ENCODE measurements at regions not wholly inside any gene's neighbourhood (a gene's known extent, or its start where the extent isn't known, plus 50 kb on each side); places are given as distances from the start of the nearest gene placed in this dataset.
"Not testable (repeated sequence)": the region's sequence is repeated elsewhere in the genome, so short reads cannot be mapped to it uniquely, and the experiment has no call there.

DNA sequence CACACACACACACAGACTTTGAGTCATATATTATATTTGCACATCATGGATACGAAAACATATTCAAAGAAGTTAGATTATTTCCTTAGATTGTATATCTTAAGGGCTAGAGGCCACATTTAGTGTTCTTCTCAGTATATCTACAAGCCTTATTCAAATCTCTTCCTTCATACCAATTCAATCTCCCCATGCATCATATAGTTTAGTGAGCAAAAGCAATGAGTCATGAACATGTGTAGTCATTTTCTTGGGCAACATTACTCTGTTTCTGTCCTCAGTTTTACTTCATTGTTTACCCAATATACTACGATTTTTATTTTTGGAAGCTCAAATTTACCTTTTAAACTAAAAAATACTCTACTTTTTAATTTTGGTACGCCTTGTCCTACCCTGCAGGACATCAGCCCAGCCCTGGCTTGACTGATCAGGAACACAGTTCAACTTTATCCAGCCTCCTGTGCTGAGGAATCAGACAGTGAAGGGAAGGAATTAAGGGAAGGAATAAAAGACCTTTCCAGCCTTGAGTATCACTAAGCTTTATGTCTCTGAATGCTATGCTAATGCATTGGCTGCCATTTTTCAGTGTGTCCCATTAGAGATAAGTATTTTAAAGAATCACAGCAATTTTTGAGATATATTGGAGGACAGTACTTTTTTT lies 101.7 kb upstream of the FST start:
- in situ Hi-C loops (cut with HindIII; ENCODE audit: low sequenced_read_pairs): no loop called here
- DNase-seq (ENCODE audit: low spot score): no peak

- DNase-seq (ENCODE audit: low spot score): no peak
- in situ Hi-C loops (cut with HindIII; ENCODE audit: low sequenced_read_pairs): no loop called here
These were observed 94.1 kb upstream of the FST start for GRCh38 chr5:53386341-53386740.

DNA sequence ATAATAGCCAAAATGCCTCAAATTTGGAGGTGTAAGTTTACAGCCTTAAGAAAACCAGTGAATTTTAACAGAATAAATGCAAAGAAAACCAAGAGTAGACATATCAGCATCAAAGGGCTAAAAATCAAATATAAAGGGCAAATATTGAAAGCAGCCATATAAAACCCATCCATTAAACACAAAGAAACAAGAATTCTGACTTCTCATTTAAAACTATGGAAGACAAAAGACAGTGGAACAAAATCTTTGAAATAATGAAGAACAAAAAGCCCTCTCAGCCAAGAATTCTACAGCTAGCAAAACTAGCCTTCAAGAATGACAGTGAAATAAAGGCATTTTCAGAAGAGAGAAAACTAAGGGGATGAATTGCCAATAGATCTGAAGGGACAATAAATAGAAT lies 91.3 kb upstream of the FST start:
- no peak for DNase-seq (ENCODE audit: low spot score)
- in situ Hi-C loops (cut with HindIII; ENCODE audit: low sequenced_read_pairs): no loop called here

- in situ Hi-C loops (cut with HindIII; ENCODE audit: low sequenced_read_pairs): no loop called here
- no peak for DNase-seq (ENCODE audit: low spot score)
These were observed 88.4 kb upstream of the FST start for GRCh38 chr5:53392073-53392472.

- DNase-seq (ENCODE audit: low spot score): no peak
- in situ Hi-C loops (cut with HindIII; ENCODE audit: low sequenced_read_pairs): no loop called here
These were observed 85.6 kb upstream of the FST start for GRCh38 chr5:53394808-53395207.

DNA sequence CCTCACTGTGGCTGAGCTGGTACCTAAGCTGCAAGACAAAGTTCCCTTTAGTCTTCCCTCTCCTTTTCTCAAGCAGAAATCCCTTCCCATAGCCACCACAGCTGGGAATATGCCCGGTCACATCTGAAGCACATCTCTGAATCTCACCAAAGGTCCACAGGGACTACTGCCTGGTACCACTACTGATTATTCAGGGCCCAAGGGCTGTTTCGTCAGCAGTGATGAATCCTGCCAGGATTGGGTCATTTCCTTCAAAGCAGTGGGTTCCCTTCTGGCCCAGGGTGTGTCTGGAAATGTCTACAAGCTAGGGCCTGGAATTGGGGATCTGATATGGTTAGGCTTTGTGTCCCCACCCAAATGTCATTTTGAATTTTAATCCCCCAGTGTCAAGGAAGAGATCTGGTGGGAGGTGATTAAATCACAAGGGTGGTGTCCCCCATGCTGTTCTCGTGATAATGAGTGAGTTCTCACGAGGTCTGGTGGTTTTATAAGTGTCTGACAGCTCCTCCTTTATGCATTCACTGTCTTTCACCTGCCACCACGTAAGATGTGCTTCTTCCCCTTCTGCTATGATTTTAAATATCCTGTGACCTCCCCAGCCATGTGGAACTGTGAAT lies 83.2 kb upstream of the FST start:
- no peak for DNase-seq (ENCODE audit: low spot score)
- in situ Hi-C loops (cut with HindIII; ENCODE audit: low sequenced_read_pairs): no loop called here

DNA sequence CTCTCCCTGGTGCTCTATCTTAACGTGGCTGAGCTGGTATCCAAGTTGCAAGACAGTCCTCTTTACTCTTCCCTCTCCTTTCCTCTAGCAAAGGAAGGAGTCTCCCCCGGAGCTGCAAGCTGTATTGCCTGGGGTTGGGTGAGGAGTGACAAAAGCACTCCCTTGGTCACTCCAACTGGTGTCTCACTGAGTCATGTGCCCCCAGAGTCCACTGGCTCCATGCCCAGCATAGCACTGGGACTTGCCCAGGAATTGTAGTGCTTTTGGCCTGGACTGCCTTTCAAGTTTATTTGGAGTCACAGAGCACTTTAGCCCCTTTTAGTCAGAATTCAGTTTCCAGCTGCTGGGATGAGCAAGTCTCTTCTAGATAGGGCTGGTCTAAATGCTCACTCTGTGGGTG lies 82.6 kb upstream of the FST start:
- in situ Hi-C loops (cut with HindIII; ENCODE audit: low sequenced_read_pairs): no loop called here
- DNase-seq (ENCODE audit: low spot score): no peak

DNA sequence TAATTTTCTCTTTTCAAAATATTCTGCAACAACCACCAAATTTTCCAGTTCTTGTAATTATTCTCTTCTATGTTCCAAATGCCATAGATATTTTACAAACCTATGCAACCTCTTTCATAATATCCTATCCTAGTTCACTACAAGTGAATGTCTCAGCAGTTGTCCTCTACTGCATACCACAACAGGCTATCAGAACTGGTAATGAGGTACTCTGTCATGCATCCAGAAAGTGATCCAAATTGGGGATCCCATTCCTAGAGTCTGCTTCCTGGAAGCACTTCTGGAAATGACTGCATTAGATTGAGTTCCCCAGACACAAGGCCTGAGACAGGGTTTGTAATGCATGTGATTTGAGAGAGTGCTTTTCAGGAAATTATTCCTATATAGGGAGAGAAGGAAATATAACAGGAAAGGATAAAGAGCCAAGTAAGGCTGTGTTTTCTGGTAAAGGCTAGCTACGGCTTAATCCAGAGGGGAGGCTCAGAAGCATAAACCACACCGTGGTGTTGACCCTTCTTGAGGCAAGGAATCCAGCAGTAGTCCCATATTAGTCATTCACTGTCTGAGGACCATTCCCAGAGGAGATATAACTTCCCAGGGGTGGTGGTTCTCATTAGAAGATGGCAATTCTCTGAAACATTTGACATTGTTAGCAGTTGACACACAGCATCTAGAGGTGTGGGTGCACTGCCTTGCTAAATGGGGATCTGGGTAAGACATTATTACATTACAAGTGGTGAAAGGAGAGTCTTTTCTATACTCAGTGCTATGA lies 80.3 kb upstream of the FST start:
- in situ Hi-C loops (cut with HindIII; ENCODE audit: low sequenced_read_pairs): no loop called here
- no peak for DNase-seq (ENCODE audit: low spot score)

GRCh38 chr5:53403291-53403690 lies 77.1 kb upstream of the FST start:
- in situ Hi-C loops (cut with HindIII; ENCODE audit: low sequenced_read_pairs): no loop called here
- DNase-seq (ENCODE audit: low spot score): no peak

DNA sequence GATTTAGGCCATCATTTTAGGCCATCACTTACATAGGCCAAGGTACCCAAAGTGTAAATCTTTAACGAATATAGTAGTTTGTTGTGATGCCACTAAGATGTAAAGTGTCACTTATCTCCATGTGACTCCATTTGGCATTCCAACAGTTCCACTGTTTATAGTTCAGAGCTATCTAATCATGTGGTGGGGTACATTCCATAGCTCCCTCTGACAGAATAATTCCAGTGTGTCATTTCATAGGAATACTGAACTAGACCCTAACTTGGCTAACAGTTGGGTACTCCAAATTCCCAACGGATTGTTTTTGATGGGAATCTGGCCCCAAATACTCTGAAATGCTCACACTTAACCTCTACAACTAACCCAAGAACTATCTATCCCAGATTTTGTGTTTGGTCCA lies 76.7 kb upstream of the FST start:
- in situ Hi-C loops (cut with HindIII; ENCODE audit: low sequenced_read_pairs): no loop called here
- no peak for DNase-seq (ENCODE audit: low spot score)

GRCh38 chr5:53405396-53405795 lies 75.0 kb upstream of the FST start:
- no peak for DNase-seq (ENCODE audit: low spot score)
- in situ Hi-C loops (cut with HindIII; ENCODE audit: low sequenced_read_pairs): no loop called here

DNA sequence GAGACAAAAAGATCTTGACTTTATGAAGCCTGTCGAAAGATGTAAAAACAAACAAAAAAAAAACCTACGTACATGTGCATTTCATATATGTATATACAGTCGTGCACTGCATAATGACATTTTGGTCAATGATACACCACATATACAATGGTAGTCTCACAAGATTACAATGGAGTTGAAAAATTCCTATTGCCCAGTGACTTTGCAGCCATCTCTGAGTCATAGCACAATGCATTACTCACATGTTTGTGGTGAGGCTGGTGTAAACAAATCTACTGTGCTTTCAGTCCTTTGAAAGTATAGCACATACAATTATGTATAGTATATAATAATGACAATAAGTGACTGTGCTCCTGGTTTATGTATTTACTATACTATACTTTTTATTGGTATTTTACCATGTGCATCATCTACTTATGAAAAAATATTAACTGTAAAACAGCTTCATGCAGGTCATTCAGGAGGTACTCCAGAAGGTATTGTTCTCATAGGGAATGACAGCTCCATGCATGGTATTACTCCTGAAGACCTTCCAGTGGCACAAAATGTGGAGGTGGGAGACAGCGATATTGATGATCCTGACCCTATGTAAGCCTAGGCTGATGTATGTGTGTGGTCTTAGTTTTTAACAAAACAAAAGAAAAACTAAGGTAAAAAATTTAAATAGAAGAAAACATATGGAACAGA lies 73.7 kb upstream of the FST start:
- DNase-seq (ENCODE audit: low spot score): no peak
- in situ Hi-C loops (cut with HindIII; ENCODE audit: low sequenced_read_pairs): no loop called here

DNA sequence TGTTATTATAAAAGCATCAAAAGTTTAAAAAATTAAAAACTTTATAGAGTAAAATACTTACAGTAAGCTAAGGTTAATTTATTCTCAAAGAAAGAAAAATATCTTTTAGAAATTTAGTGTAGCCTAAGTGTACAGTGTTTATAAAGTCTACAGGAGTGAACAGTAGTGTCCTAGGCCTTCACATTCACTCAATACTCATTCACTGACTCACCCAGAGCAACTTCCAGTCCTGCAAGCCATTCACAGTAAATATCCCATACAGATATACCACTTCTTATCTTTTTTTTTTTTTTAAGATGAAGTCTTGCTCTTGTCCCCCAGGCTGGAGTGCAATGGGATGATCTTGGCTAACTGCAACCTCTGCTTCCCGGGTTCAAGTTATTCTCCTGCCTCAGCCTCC lies 73.1 kb upstream of the FST start:
- in situ Hi-C loops (cut with HindIII; ENCODE audit: low sequenced_read_pairs): no loop called here
- DNase-seq (ENCODE audit: low spot score): no peak

DNA sequence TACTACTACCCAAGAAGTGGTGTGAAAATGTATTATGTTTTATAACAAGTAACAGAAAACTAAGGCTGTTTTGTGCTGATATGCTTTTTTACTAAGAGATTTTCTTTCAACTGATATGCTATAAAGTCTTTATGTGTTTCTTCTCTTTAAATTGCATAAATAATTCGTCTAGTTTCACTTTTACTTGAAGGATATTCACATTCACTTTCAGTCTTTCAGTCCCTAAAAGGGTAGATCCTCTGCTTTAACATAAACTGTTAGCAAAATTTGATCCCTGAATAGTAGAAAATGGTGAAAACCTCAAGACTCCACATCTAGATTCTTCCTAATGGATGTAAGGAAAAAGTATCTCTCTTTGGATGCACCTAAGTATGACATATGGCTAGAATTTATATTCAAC lies 69.0 kb upstream of the FST start:
- DNase-seq (ENCODE audit: low spot score): no peak
- in situ Hi-C loops (cut with HindIII; ENCODE audit: low sequenced_read_pairs): no loop called here

GRCh38 chr5:53412499-53412898 lies 67.9 kb upstream of the FST start:
- in situ Hi-C loops (cut with HindIII; ENCODE audit: low sequenced_read_pairs): not testable (repeated sequence)

DNA sequence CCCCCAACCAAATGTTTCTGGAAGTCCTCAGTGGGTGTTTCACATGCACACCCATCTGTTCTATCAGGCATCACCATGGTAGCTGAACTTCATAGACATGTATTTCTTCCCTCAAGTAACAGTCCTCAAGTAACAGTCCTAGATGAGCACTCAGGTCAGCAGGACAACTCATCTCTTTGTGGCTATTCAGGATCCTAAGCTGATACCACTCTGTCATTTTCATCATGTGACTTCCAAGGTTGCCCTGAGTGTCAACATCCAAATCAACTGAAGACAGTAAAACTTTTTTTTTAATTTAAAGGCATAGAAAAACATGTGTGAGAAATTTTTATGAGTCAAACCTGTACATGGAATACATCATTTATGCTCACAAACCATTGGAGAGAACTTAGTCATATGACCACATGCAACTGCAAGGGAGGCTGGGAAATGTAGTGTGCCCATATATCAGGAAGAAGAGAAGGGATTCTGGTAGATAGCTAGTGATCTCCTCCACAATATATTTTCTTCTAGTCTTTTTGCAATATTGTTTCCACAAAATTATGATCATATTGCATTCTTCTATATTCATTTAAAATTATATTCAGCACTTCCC lies 64.2 kb upstream of the FST start:
- in situ Hi-C loops (cut with HindIII; ENCODE audit: low sequenced_read_pairs): no loop called here

More at GRCh38 chr5:53412499-53412898, 67.9 kb upstream of the FST start:
- not testable (repeated sequence) for DNase-seq (ENCODE audit: low spot score)

DNA sequence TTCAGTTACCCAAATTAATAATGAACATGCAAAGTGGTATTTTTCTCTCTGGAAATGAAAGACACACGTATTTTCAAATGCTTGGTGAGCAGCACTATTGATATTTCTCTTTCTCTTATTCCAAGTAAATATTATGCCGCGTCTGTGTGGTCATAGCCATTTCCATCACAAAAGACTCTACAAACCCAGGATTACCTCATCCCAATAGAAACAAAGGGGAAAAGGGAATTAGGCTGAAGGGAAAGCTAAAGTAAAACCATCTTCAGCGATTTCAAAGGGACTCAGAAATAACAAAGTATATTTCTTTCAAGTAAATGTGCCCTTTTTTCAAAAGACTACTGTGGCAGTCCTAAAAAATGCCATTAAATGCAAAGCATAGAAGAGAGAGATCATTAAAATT lies 62.0 kb upstream of the FST start:
- in situ Hi-C loops (cut with HindIII; ENCODE audit: low sequenced_read_pairs): no loop called here
- DNase-seq (ENCODE audit: low spot score): no peak

More for the DNA sequence above, 64.2 kb upstream of the FST start:
- DNase-seq (ENCODE audit: low spot score): no peak

GRCh38 chr5:53418826-53419658 lies 61.4 kb upstream of the FST start:
- DNase-seq (ENCODE audit: low spot score): no peak
- in situ Hi-C loops (cut with HindIII; ENCODE audit: low sequenced_read_pairs): no loop called here

- in situ Hi-C loops (cut with HindIII; ENCODE audit: low sequenced_read_pairs): no loop called here
- DNase-seq (ENCODE audit: low spot score): no peak
These were observed 57.9 kb upstream of the FST start for GRCh38 chr5:53422539-53422938.
